ENCODE measurements at regions not wholly inside any gene's neighbourhood (a gene's known extent, or its start where the extent isn't known, plus 50 kb on each side); places are given as distances from the start of the nearest gene placed in this dataset.

GRCh38 chr17:83151442-83152226 lies 72.2 kb downstream of the METRNL start:
- ATAC-seq (no peak), DNase-seq (no peak)
- H3K27me3 Mint-ChIP-seq, result peaks cover 6% of the 10 kb centered on the region
- no peak for TF ChIP-seq CTCF (IDR thresholded peaks at IDR 0.05)
- no peak overlapping the region for H3K4me3 Mint-ChIP-seq
- H3K4me1 Mint-ChIP-seq (ENCODE audit: low read depth), result peaks cover 16% of the 10 kb centered on the region
- ChIA-PET POLR2A (no interaction called here), CTCF (no interaction called here)
- intact Hi-C loops (cut with micrococcal nuclease), result no loop called here
- no peak overlapping the region for H3K27ac Mint-ChIP-seq
- no peaks in the 10 kb centered on the region for H3K36me3 Mint-ChIP-seq (ENCODE audit: low read depth)
- no peaks in the 10 kb centered on the region for H3K9me3 Mint-ChIP-seq

DNA sequence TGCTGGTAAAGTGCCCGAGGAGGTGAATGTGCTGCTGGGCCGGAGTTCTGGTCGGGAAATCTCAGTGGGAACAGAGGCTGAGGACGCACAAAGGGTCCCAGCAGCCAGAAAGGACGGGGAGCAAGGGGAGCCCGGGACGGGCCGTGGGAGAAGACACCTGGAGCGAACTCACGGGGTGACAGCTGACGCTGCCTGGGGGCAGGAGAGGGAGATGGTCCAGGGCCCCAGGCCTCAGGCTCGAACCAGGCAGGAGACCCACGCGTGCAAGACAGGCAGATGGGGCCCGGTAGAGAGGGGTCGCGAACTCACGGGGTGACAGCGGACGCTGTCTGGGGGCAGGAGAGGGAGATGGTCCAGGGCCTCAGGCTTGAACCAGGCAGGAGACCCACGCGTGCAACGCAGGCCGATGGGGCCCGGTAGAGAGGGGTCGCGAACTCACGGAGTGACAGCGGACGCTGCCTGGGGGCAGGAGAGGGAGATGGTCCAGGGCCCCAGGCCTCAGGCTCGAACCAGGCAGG lies 72.9 kb downstream of the METRNL start:
- CTCF ChIA-PET, result no interaction called here
- no peaks in the 10 kb centered on the region for H3K9me3 Mint-ChIP-seq
- POLR2A ChIA-PET, result no interaction called here
- no peaks in the 10 kb centered on the region for H3K36me3 Mint-ChIP-seq (ENCODE audit: low read depth)
- H3K4me1 Mint-ChIP-seq (ENCODE audit: low read depth), result peaks cover 14% of the 10 kb centered on the region
- H3K27ac Mint-ChIP-seq, result no peak overlapping the region
- TF ChIP-seq CTCF (IDR thresholded peaks at IDR 0.05), result no peak
- H3K4me3 Mint-ChIP-seq, result no peak overlapping the region
- H3K27me3 Mint-ChIP-seq, result peaks cover 6% of the 10 kb centered on the region
- intact Hi-C loops (cut with micrococcal nuclease), result no loop called here
- ATAC-seq (no peak), DNase-seq (no peak)

DNA sequence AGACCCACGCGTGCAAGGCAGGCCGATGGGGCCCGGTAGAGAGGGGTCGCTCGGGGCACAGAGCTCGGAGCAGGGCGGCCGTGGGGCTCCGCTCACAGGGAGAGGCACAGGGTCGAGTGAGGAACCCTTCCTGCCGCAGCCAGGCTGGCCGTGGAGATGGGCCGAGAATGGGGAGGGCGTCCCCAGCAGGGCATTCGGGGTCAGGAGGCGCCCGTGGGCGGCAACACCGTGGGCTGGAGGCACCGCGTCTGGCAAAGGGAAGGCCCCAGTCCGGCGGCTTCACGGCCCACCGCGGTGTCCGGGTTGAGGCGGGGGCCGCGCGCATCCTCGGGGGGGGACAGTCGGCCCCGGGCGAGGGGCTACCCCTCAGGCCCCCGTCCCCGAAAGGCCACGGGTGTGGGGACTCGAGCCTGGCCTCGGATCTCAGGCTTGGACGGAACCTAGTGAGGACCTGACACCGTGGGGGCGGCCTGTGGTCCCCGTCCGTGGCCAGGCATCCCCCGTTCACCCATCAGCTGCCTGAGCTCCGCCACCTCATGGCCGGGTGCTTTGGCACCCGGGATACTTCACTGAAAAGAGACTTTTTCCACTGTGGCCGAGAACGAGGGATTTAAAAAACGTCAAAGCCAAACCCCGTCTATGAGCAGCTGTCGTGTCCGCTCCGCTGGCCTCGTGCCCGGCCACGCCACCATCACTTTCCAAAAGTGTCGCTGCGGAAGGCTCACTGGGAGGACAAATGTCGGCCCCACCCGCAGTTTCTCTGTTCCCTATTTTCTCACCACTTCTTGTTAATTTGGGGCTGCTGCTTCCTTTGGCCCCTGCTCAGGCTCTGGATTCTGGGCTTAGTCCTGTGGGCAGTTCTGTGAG lies 73.6 kb downstream of the METRNL start:
- TF ChIP-seq CTCF (IDR thresholded peaks at IDR 0.05), result no peak
- intact Hi-C loops (cut with micrococcal nuclease), result no loop called here
- H3K27me3 Mint-ChIP-seq, result peaks cover 6% of the 10 kb centered on the region
- H3K4me1 Mint-ChIP-seq (ENCODE audit: low read depth), result peaks cover 10% of the 10 kb centered on the region
- no peaks in the 10 kb centered on the region for H3K9me3 Mint-ChIP-seq
- DNase-seq, result no peak
- no peak overlapping the region for H3K4me3 Mint-ChIP-seq
- POLR2A ChIA-PET, result no interaction called here
- H3K36me3 Mint-ChIP-seq (ENCODE audit: low read depth), result no peaks in the 10 kb centered on the region
- CTCF ChIA-PET, result interaction anchor here (0.9 kb wide), 1 partner anchor 49 kb away, joined by 3 read pairs; no protein-coding TSS in a partner anchor
- H3K27ac Mint-ChIP-seq, result no peak overlapping the region
- no peak for ATAC-seq

- H3K27me3 Mint-ChIP-seq, result peaks cover 6% of the 10 kb centered on the region
- H3K36me3 Mint-ChIP-seq (ENCODE audit: low read depth), result no peaks in the 10 kb centered on the region
- ATAC-seq (no peak), DNase-seq (no peak)
- H3K4me3 Mint-ChIP-seq, result no peak overlapping the region
- peaks cover 10% of the 10 kb centered on the region for H3K4me1 Mint-ChIP-seq (ENCODE audit: low read depth)
- POLR2A ChIA-PET, result no interaction called here
- H3K9me3 Mint-ChIP-seq, result no peaks in the 10 kb centered on the region
- CTCF ChIA-PET, result interaction anchor here (0.9 kb wide), 1 partner anchor 48 kb away, joined by 3 read pairs; no protein-coding TSS in a partner anchor
- TF ChIP-seq CTCF (IDR thresholded peaks at IDR 0.05), result no peak
- H3K27ac Mint-ChIP-seq, result no peak overlapping the region
- intact Hi-C loops (cut with micrococcal nuclease), result no loop called here
Observed at GRCh38 chr17:83153681-83154310, 74.4 kb downstream of the METRNL start.

All from activated CD8-positive, alpha-beta T cell treated with anti-CD3 and anti-CD28 coated beads for 36 hours (primary cell).